ENCODE measurements at regions not wholly inside any gene's neighbourhood (a gene's known extent, or its start where the extent isn't known, plus 50 kb on each side); places are given as distances from the start of the nearest gene placed in this dataset.

GRCh38 chrY:8335299-8335835, 1001.9 kb upstream of the TSPY4 start:
- no peak for DNase-seq
- no peak overlapping the region for H3K4me3 ChIP-seq
- no peaks in the 10 kb centered on the region for H3K4me1 ChIP-seq
- FAIRE-seq, result no peak
- intact Hi-C loops (cut with DNase I), result no loop called here
- H3K36me3 ChIP-seq, result no peaks in the 10 kb centered on the region
- H3K27me3 ChIP-seq, result no peaks in the 10 kb centered on the region
- TF ChIP-seq CTCF (IDR thresholded peaks at IDR 0.05), result no peak
- no peak overlapping the region for H3K27ac ChIP-seq
- no peaks in the 10 kb centered on the region for H3K9me3 ChIP-seq
- ATAC-seq, result no peak

- intact Hi-C loops (cut with DNase I), result no loop called here
- 58% methylated on average over 3 of the region's 3 CpGs; no CpG with 5 or more reads in 1 of the 2 donors for WGBS, 2 donors
- TF ChIP-seq CTCF (IDR thresholded peaks at IDR 0.05), result no peak
- DNase-seq (no peak), FAIRE-seq (no peak), ATAC-seq (no peak)
- Histone ChIP-seq H3K4me3 (no peak overlapping the region), H3K9me3 (no peaks in the 10 kb centered on the region), H3K36me3 (no peaks in the 10 kb centered on the region), H3K27me3 (no peaks in the 10 kb centered on the region), H3K4me1 (no peaks in the 10 kb centered on the region), H3K27ac (no peak overlapping the region)
Measured at GRCh38 chrY:8336112-8336774, 1001.0 kb upstream of the TSPY4 start.

- H3K27ac ChIP-seq, result no peak overlapping the region
- WGBS, 2 donors, result 60% methylated on average over 2 of the region's 2 CpGs; no CpG with 5 or more reads in 1 of the 2 donors
- intact Hi-C loops (cut with DNase I), result no loop called here
- no peaks in the 10 kb centered on the region for H3K27me3 ChIP-seq
- TF ChIP-seq CTCF (IDR thresholded peaks at IDR 0.05), result no peak
- no peaks in the 10 kb centered on the region for H3K36me3 ChIP-seq
- ATAC-seq, result no peak
- H3K9me3 ChIP-seq, result no peaks in the 10 kb centered on the region
- no peak for DNase-seq
- no peaks in the 10 kb centered on the region for H3K4me1 ChIP-seq
- H3K4me3 ChIP-seq, result no peak overlapping the region
- no peak for FAIRE-seq
Measured at GRCh38 chrY:8341000-8341399, 996.3 kb upstream of the TSPY4 start.

GRCh38 chrY:8342173-8342572, 995.1 kb upstream of the TSPY4 start:
- Histone ChIP-seq H3K4me1 (no peaks in the 10 kb centered on the region), H3K9me3 (no peaks in the 10 kb centered on the region), H3K27me3 (no peaks in the 10 kb centered on the region), H3K4me3 (no peak overlapping the region), H3K27ac (no peak overlapping the region), H3K36me3 (no peaks in the 10 kb centered on the region)
- DNase-seq (no peak), FAIRE-seq (no peak), ATAC-seq (no peak)
- no peak for TF ChIP-seq CTCF (IDR thresholded peaks at IDR 0.05)
- intact Hi-C loops (cut with DNase I), result no loop called here
- WGBS, 2 donors, result 56% methylated on average over 2 of the region's 2 CpGs; no CpG with 5 or more reads in 1 of the 2 donors

DNA sequence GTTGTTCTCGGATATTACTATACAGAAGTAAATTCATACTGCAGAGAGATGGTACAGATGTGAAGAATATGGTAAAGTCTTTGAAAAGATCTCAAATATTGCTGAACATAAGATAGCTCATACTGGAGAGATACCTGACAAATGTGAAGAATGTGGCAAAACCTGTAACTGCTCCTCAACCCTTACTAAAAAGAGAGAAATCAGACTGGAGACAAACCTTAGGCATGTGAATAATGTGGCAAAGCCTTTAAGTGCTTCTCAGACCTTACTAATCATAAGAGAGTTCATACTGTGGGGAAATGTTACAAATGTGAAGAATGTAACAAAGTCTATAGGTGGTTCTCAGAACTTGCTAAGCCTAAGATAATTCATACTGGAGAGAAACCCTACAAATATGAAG, 986.0 kb upstream of the TSPY4 start:
- no peaks in the 10 kb centered on the region for H3K27me3 ChIP-seq
- FAIRE-seq (no peak), ATAC-seq (no peak), DNase-seq (no peak)
- TF ChIP-seq CTCF (IDR thresholded peaks at IDR 0.05), result no peak
- intact Hi-C loops (cut with DNase I), result no loop called here
- no peaks in the 10 kb centered on the region for H3K9me3 ChIP-seq
- H3K4me1 ChIP-seq, result no peaks in the 10 kb centered on the region
- 43% methylated on average over 1 of the region's 1 CpG; no CpG with 5 or more reads in 1 of the 2 donors for WGBS, 2 donors
- H3K36me3 ChIP-seq, result no peaks in the 10 kb centered on the region
- no peak overlapping the region for H3K27ac ChIP-seq
- no peak overlapping the region for H3K4me3 ChIP-seq

Data from pancreas (tissue), 10 donors.